Body of pancreas (tissue), 4 donors: ENCODE measurements at regions not wholly inside any gene's neighbourhood (a gene's known extent, or its start where the extent isn't known, plus 50 kb on each side); places are given as distances from the start of the nearest gene placed in this dataset.

Experiments used
- ATAC-seq: fragments of 150-250 bp; one replicate; pipeline ENCODE4 v1.9.1; 2016
- DNase-seq, 4 donors: peaks; one replicate each; pipeline ENCODE4 v3.0.0-alpha.2; 2019
- H3K27ac ChIP-seq, 4 donors: fragments of 200-600 bp; sonication (generic); 1 replicate in 3 of 4; 2 replicates in 1 of 4; pipeline versions ENCODE4 v1.5.1 to v1.6.1; 2016 to 2019; ENCODE audit warnings: mild to moderate bottlenecking in 1 of 4, mixed read lengths in 1 of 4, moderate library complexity in 1 of 4
- H3K27me3 ChIP-seq, 2 donors: fragments of 200-600 bp; sonication (generic); one replicate each; pipeline ENCODE4 v1.6.0; 2016; ENCODE audit warnings: mild to moderate bottlenecking in 1 of 2
- H3K36me3 ChIP-seq, 2 donors: fragments of 200-600 bp; sonication (generic); replicated peaks in 1 of 2; 2 replicates each; pipeline ENCODE4 v1.5.1; 2016; ENCODE audit warnings: low read depth in 2 of 2; ENCODE audit not compliant: insufficient read depth in 1 of 2
- H3K4me1 ChIP-seq: fragments of 200-600 bp; sonication (generic); one replicate; pipeline ENCODE4 v1.6.0; 2016
- H3K4me3 ChIP-seq, 2 donors: fragments of 200-600 bp; sonication (generic); 1 replicate in 1 of 2; 2 replicates in 1 of 2; pipeline ENCODE4 v1.5.1; 2016 to 2019
- H3K9me3 ChIP-seq, 3 donors: fragments of 200-600 bp; sonication (generic); 1 replicate in 2 of 3; 2 replicates in 1 of 3; pipeline ENCODE4 v1.5.1; 2016
- CTCF ChIP-seq, 7 experiments: fragments of 450-650 bp in 4 of 7; fragments of 200-600 bp in 3 of 7; sonication (generic) in 3 of 7; IDR thresholded peaks; one replicate each; pipeline ENCODE4 v1.5.1; 2016 to 2019; ENCODE audit warnings: antibody characterized with exemption in 7 of 7
- POLR2A ChIP-seq, 3 donors: fragments of 450-650 bp; IDR thresholded peaks; one replicate each; pipeline ENCODE4 v1.6.1; 2016; ENCODE audit warnings: antibody characterized with exemption in 3 of 3, mild to moderate bottlenecking in 2 of 3
- WGBS, 2 donors: methylation state at CpG; one replicate each; pipeline ENCODE4 v1.1.5; 2017; 5-methylcytosine and 5-hydroxymethylcytosine counted together
- intact Hi-C: fragments of 100-400 bp; cut with DNase I; formaldehyde crosslinking; loops from one replicate; pipeline ENCODE4 v1.15.1; 2023

GRCh38 chr16:86637744-86638143 is 59.4 kb downstream of the FOXL1 start:
- Histone ChIP-seq H3K36me3 (no peaks in the 10 kb centered on the region), H3K4me1 (no peaks in the 10 kb centered on the region), H3K27ac (no peak overlapping the region), H3K9me3 (no peaks in the 10 kb centered on the region), H3K4me3 (no peak overlapping the region), H3K27me3 (no peaks in the 10 kb centered on the region)
- WGBS, 2 donors: 23 to 39% methylated on average over 2 of the region's 2 CpGs
- DNase-seq (no peak), ATAC-seq (no peak)
- TF ChIP-seq POLR2A (IDR thresholded peaks at IDR 0.05) (no peak), CTCF (IDR thresholded peaks at IDR 0.05) (no peak)
- intact Hi-C loops: no loop called here

- Histone ChIP-seq H3K4me3 (no peak overlapping the region), H3K9me3 (no peaks in the 10 kb centered on the region), H3K4me1 (no peaks in the 10 kb centered on the region), H3K27ac (no peak overlapping the region), H3K27me3 (no peaks in the 10 kb centered on the region), H3K36me3 (no peaks in the 10 kb centered on the region)
- no peak for ATAC-seq
- intact Hi-C loops: no loop called here
- no peak for DNase-seq
- TF ChIP-seq POLR2A (IDR thresholded peaks at IDR 0.05) (no peak), CTCF (IDR thresholded peaks at IDR 0.05) (no peak)
- WGBS, 2 donors: 69 to 70% methylated on average over 10 of the region's 10 CpGs
Observed at GRCh38 chr16:86638642-86639041, 60.3 kb downstream of the FOXL1 start.

- DNase-seq: no peak
- Histone ChIP-seq H3K36me3 (no peaks in the 10 kb centered on the region), H3K9me3 (no peaks in the 10 kb centered on the region), H3K27ac (no peak overlapping the region), H3K27me3 (no peaks in the 10 kb centered on the region), H3K4me3 (no peak overlapping the region), H3K4me1 (no peaks in the 10 kb centered on the region)
- 58 to 68% methylated on average over 10 to 12 of the region's 12 CpGs for WGBS, 2 donors
- ATAC-seq: no peak
- TF ChIP-seq POLR2A (IDR thresholded peaks at IDR 0.05) (no peak), CTCF (IDR thresholded peaks at IDR 0.05) (no peak)
- intact Hi-C loops: no loop called here
Observed at GRCh38 chr16:86639354-86639753, 61.0 kb downstream of the FOXL1 start.

- 54 to 63% methylated on average over 4 to 13 of the region's 13 CpGs for WGBS, 2 donors
- DNase-seq (no peak), ATAC-seq (no peak)
- no peak overlapping the region for H3K27ac ChIP-seq
- TF ChIP-seq POLR2A (IDR thresholded peaks at IDR 0.05) (no peak), CTCF (IDR thresholded peaks at IDR 0.05) (no peak)
- intact Hi-C loops: no loop called here
- H3K4me3 ChIP-seq: no peak overlapping the region
- no peaks in the 10 kb centered on the region for H3K4me1 ChIP-seq
- H3K36me3 ChIP-seq: no peaks in the 10 kb centered on the region
- H3K27me3 ChIP-seq: no peaks in the 10 kb centered on the region
- no peaks in the 10 kb centered on the region for H3K9me3 ChIP-seq
Observed at GRCh38 chr16:86640265-86640843, 62.0 kb downstream of the FOXL1 start.

- Histone ChIP-seq H3K4me1 (no peaks in the 10 kb centered on the region), H3K9me3 (no peaks in the 10 kb centered on the region), H3K4me3 (no peak overlapping the region), H3K27ac (no peak overlapping the region), H3K27me3 (no peaks in the 10 kb centered on the region), H3K36me3 (no peaks in the 10 kb centered on the region)
- DNase-seq (no peak), ATAC-seq (no peak)
- 65 to 77% methylated on average over 1 of the region's 1 CpG for WGBS, 2 donors
- no peak for TF ChIP-seq POLR2A (IDR thresholded peaks at IDR 0.05)
- TF ChIP-seq CTCF (IDR thresholded peaks at IDR 0.05): no peak
- intact Hi-C loops: no loop called here
Observed at GRCh38 chr16:86642087-86642486, 63.7 kb downstream of the FOXL1 start.
